HG02798 (cell line): ENCODE measurements at regions not wholly inside any gene's neighbourhood (a gene's known extent, or its start where the extent isn't known, plus 50 kb on each side); places are given as distances from the start of the nearest gene placed in this dataset.
A peak's percentile ranks its signal among the peaks of the same experiment; 100 is the strongest.

Source experiments
- ATAC-seq: cut with Tn5 transposase; IDR thresholded peaks from one replicate; pipeline ENCODE4 v1.9.1; 2021; ENCODE audit warnings: mild to moderate bottlenecking; ENCODE audit not compliant: unreplicated experiment, poor library complexity

DNA sequence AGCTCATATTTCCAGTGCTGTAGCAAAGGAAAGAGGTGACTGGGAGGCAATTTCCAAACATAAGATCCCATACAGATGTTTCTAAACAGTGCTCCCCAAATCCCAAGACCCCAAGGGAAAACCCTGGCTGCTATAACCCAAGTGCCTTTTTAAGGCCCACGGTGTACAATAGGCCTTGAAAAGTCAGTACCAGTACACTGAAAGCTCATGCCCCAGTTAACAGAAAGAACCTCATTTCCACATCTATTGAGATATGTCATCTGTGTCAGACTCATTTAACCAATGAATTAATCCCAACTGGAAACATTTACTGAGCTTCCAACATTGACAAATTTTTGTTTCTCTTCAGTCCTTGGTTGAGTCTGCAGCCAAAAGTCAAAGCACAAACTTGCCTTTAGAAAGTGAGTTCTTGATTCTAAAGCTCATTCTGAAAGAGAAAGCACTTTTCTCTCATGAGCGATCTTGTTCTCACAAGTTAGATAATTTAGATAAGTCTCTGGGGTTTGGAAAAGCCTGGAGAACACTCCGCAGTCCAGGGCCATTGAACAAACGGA lies 239.8 kb upstream of the ARHGAP20 start:
- ATAC-seq = peak; percentile 35

- no peak for ATAC-seq
Measured at GRCh38 chr11:110951037-110951949, 239.1 kb upstream of the ARHGAP20 start.

- ATAC-seq = no peak
Measured at GRCh38 chr11:110948112-110948511, 235.9 kb upstream of the ARHGAP20 start.

DNA sequence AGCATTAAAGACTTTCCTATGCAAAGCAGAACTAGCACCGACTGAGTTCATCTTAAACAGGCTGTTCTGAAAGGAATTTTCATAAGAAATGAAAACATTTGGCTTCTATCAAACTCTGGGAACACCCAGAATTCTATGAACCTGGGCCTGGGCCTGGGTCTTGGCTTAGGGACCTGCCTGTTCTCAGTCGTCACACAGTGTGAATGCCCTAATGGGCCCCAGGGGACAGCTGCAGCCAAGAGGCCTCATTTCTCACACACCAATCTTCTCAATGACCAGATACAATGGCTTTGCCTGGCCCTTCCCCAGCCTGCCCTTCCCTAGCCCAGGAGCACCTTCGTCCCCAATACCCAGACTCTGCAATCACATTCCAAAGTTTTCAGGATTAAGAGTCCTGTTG lies 234.9 kb upstream of the ARHGAP20 start:
- no peak for ATAC-seq

- ATAC-seq = no peak
Measured at GRCh38 chr11:110939471-110939870, 227.2 kb upstream of the ARHGAP20 start.

GRCh38 chr11:110935018-110935640 lies 222.9 kb upstream of the ARHGAP20 start:
- ATAC-seq = no peak

- ATAC-seq = no peak
Measured at GRCh38 chr11:110929129-110929528, 216.9 kb upstream of the ARHGAP20 start.

- no peak for ATAC-seq
Measured at GRCh38 chr11:110928391-110928790, 216.2 kb upstream of the ARHGAP20 start.

GRCh38 chr11:110921742-110922521 lies 209.7 kb upstream of the ARHGAP20 start:
- ATAC-seq = no peak

DNA sequence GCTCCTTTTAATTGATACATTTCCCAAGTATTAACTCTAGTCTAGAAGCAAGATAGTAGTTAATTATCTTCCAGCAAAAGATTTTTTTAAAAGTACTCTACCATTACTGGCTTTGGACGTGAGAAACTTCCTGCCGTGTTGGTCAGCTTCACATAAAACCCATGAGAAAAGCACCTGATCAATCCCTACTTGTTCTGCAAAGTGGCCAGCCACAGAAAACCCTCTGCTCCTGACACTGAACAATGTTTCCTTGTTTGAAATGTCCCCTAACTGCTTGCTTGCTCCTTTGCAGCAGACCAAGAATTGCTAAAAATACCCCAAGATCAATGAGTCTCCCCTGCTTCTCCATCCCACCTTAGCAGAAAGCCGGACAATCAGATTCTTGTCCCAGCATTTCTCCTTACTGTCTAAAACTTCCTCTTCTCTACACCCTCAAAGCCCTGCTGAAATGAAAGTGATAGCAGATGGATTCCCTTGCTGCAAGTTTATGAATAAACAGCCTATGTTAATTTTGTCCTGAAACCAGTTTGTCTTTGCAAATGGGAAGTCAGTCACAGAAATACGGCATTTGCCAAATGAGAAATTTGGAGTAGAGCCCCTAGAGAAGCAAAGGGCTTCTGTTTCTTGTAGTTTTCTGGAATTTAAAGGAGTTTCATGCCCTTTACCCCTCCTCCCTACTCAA lies 207.1 kb upstream of the ARHGAP20 start:
- ATAC-seq = peak; percentile 56

DNA sequence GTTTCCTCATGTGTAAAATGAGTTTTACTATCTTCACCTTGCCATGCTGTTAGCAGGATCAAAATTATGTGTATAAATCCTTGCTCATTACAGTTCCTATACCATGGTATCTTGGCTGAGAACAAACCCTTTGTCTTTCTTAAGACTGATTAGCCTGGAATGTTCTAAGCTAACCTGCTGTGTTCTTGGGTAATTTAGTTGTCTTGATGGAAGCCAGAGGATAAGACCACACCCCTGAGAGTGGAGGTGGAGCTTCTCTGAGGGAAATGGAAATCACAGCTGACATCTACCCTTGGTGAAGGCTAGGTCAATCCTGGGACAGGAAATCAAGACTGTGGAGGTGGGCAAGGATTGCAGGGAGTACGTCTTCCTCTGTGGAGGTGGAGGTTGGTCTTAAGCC lies 206.1 kb upstream of the ARHGAP20 start:
- no peak for ATAC-seq

- no peak for ATAC-seq
Measured at GRCh38 chr11:110912437-110912836, 200.2 kb upstream of the ARHGAP20 start.

DNA sequence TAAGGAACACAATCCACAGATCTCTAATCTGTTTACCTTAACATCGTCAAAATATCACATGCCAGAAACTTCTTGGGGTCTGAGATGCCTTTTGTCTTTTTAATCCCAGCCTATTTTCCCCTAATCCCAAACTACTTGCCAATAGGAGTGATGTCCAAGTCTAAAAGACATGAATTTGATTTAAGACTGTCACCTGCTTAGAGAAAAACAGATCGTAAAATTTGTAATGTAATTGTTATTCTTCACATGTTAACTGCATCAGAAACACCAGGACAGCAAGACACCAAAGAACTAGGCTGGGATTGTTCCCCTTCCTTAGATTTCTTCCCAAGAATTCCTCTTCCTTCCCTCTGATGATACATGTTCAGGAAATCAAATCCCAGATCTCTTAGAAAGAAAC lies 198.1 kb upstream of the ARHGAP20 start:
- no peak for ATAC-seq

- ATAC-seq = no peak
Measured at GRCh38 chr11:110909336-110909735, 197.1 kb upstream of the ARHGAP20 start.

GRCh38 chr11:110908401-110909105 lies 196.3 kb upstream of the ARHGAP20 start:
- no peak for ATAC-seq

GRCh38 chr11:110907629-110908028 lies 195.4 kb upstream of the ARHGAP20 start:
- ATAC-seq = no peak

GRCh38 chr11:110903830-110904229 lies 191.6 kb upstream of the ARHGAP20 start:
- ATAC-seq = no peak

DNA sequence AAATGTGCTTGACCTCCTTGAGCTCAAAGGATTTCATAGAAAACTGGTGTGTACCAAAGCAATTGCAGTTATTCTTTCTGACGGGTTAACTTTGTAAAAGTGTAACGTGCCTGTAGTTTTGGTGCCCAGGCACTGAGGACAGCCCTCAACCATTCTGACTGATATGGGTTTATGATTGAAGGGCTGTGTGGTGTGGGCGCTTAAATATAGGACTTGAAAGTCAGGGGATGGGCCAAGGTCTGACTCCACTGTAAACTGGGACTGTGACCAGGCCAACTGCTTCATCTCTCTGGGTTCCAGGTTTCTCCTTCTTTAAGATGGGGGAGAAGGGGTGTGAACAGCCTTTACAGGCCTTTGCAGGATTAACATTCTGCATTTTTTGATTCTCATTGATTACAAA lies 191.1 kb upstream of the ARHGAP20 start:
- no peak for ATAC-seq

GRCh38 chr11:110901441-110901840 lies 189.2 kb upstream of the ARHGAP20 start:
- no peak for ATAC-seq
